HEK293T (cell line): ENCODE measurements at regions not wholly inside any gene's neighbourhood (a gene's known extent, or its start where the extent isn't known, plus 50 kb on each side); places are given as distances from the start of the nearest gene placed in this dataset.

ENCODE experiments used
- CTCF ChIA-PET: fragments of 350-600 bp; formaldehyde crosslinking; extraction: SDS; loops from one replicate; lab custom pipeline; 2021; ENCODE audit warnings: antibody characterized with exemption, inconsistent platforms; lab: Yijun Ruan, JAX
- POLR2A ChIA-PET: fragments of 350-600 bp; formaldehyde crosslinking; extraction: SDS; loops from one replicate; lab custom pipeline; 2020; ENCODE audit warnings: antibody characterized with exemption, inconsistent platforms; lab: Yijun Ruan, JAX
- DNase-seq: peaks from one replicate; pipeline ENCODE4 v3.0.0; 2012; ENCODE audit warnings: mixed read lengths; ENCODE audit errors: extremely low spot score
- ARNT ChIP-seq: fragments of 450-650 bp; IDR thresholded peaks from 2 replicates; pipeline ENCODE4 v1.6.1; 2017; ENCODE audit warnings: mild to moderate bottlenecking
- BHLHE40 ChIP-seq: fragments of 450-650 bp; IDR thresholded peaks from 2 replicates; pipeline ENCODE4 v1.6.1; 2016; ENCODE audit warnings: mild to moderate bottlenecking, moderate library complexity, borderline replicate concordance
- CTBP1 ChIP-seq: fragments of 450-650 bp; IDR thresholded peaks from 2 replicates; pipeline ENCODE4 v1.6.1; 2016; ENCODE audit warnings: borderline replicate concordance
- ELF4 ChIP-seq: fragments of 450-650 bp; IDR thresholded peaks from 2 replicates; pipeline ENCODE4 v1.6.1; 2017; ENCODE audit warnings: antibody characterized with exemption
- FOXA1 ChIP-seq: fragments of 450-650 bp; IDR thresholded peaks from 2 replicates; pipeline ENCODE4 v1.6.1; 2016; ENCODE audit warnings: mild to moderate bottlenecking
- FOXK2 ChIP-seq: fragments of 450-650 bp; IDR thresholded peaks from 2 replicates; pipeline ENCODE4 v1.6.1; 2016; ENCODE audit warnings: mild to moderate bottlenecking
- FOXM1 ChIP-seq: fragments of 450-650 bp; IDR thresholded peaks from 2 replicates; pipeline ENCODE4 v1.6.1; 2017; ENCODE audit warnings: mild to moderate bottlenecking, borderline replicate concordance
- HDGF ChIP-seq: fragments of 450-650 bp; IDR thresholded peaks from 2 replicates; pipeline ENCODE4 v1.6.1; 2017; ENCODE audit warnings: antibody characterized with exemption, borderline replicate concordance
- L3MBTL2 ChIP-seq: fragments of 450-650 bp; conservative IDR thresholded peaks from 2 replicates; pipeline ENCODE4 v1.6.1; 2016; ENCODE audit warnings: mild to moderate bottlenecking
- LEF1 ChIP-seq: fragments of 450-650 bp; IDR thresholded peaks from 2 replicates; pipeline ENCODE4 v1.6.1; 2017; ENCODE audit warnings: mild to moderate bottlenecking, borderline replicate concordance
- NFRKB ChIP-seq: fragments of 450-650 bp; IDR thresholded peaks from 2 replicates; pipeline ENCODE4 v1.6.1; 2016; ENCODE audit warnings: mild to moderate bottlenecking, moderate library complexity
- SP1 ChIP-seq: fragments of 450-650 bp; IDR thresholded peaks from 2 replicates; pipeline ENCODE4 v1.6.1; 2017
- SUZ12 ChIP-seq: fragments of 450-650 bp; IDR thresholded peaks from 2 replicates; pipeline ENCODE4 v1.6.1; 2016; ENCODE audit warnings: mild to moderate bottlenecking
- TARDBP ChIP-seq: fragments of 450-650 bp; IDR thresholded peaks from 2 replicates; pipeline ENCODE4 v1.6.1; 2016
- ZNF384 ChIP-seq: fragments of 450-650 bp; IDR thresholded peaks from 2 replicates; pipeline ENCODE4 v1.6.1; 2016
- TF ChIP-seq, protein P1 (sequence below): fragments of 450-650 bp; IDR thresholded peaks from 2 replicates; pipeline ENCODE4 v1.6.1; 2016

DNA sequence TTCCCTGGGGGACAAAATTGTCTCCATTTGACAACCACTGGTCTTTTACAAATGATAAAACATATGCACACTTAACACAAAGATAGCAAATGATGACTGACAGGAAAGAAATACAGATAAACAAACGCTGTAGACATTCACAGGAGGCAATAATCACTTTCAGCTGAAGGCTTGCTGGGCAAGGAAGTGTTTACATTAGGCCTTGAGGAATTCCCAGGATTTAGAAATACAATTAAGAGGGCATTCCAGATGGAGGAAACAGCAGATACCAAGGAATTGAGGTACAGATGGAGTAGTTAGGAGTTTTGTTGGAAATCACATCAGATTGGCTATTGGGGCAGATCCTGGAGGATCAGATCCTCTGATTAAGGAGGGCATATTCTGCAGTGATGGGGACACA, 93.9 kb downstream of the DYRK2 start:
- CTCF ChIA-PET, result no interaction called here
- DNase-seq, result no peak
- POLR2A ChIA-PET, result interaction anchor here (1.5 kb wide), 1 partner anchor 9 kb away, joined by 3 read pairs; no protein-coding TSS in a partner anchor
- TF ChIP-seq SUZ12, result no peak
- no peak for TF ChIP-seq TARDBP
- no peak for TF ChIP-seq CTBP1
- no peak for TF ChIP-seq LEF1
- TF ChIP-seq FOXM1, result no peak
- TF ChIP-seq ELF4, result no peak
- TF ChIP-seq L3MBTL2, result no peak
- TF ChIP-seq HDGF, result no peak
- TF ChIP-seq NFRKB, result no peak
- no peak for TF ChIP-seq SP1
- TF ChIP-seq, protein P1, sequence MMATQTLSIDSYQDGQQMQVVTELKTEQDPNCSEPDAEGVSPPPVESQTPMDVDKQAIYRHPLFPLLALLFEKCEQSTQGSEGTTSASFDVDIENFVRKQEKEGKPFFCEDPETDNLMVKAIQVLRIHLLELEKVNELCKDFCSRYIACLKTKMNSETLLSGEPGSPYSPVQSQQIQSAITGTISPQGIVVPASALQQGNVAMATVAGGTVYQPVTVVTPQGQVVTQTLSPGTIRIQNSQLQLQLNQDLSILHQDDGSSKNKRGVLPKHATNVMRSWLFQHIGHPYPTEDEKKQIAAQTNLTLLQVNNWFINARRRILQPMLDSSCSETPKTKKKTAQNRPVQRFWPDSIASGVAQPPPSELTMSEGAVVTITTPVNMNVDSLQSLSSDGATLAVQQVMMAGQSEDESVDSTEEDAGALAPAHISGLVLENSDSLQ, result no peak
- TF ChIP-seq ARNT, result no peak
- no peak for TF ChIP-seq FOXK2
- no peak for TF ChIP-seq ZNF384
- TF ChIP-seq BHLHE40, result no peak

DNA sequence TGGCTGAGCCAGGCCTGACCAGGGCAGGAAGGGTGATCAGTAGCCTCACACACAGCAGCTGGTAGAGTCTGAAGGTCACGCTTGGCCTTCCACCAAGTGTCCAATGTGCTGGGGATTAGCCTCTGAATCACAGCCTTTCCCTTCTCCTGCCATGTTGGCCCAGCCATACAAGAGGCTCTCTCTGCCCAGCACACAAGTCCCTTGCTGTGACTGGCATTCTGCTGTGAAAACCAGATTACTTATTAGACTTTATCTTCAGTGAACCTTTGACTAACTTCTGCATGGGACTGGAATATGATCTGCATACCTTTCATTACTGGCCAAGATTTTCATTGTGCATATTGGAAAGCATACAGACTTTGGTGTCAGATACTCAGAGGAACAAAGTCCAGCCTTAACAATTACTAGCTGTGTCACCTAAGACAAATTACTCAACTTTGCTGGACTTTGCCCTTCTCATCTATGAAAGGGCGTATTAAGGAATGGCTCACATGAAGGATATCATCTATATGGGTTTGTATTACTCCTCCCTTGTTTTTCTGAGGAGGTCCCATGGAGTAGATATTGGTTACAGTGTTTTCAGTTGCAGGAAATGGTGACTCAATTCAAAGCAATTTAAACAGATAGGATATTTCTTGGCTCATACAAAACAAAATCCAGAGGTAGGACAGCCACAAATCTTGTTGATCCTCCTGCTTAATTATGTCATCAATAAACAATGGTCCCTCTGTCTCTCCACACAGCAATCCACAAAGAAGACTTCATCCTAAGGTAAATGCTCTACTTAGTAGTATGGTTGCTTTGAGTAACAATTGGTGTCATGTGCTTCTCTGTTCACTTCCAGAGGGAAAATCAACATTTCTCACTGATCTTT, 99.6 kb downstream of the DYRK2 start:
- ChIA-PET CTCF (no interaction called here), POLR2A (no interaction called here)
- TF ChIP-seq NFRKB (no peak), FOXA1 (no peak), FOXK2 (no peak), BHLHE40 (no peak), TARDBP (no peak), HDGF (no peak), L3MBTL2 (no peak), ARNT (no peak), ZNF384 (no peak), FOXM1 (no peak), LEF1 (no peak), SP1 (no peak)
- TF ChIP-seq, protein P1, result no peak
- DNase-seq, result no peak

DNA sequence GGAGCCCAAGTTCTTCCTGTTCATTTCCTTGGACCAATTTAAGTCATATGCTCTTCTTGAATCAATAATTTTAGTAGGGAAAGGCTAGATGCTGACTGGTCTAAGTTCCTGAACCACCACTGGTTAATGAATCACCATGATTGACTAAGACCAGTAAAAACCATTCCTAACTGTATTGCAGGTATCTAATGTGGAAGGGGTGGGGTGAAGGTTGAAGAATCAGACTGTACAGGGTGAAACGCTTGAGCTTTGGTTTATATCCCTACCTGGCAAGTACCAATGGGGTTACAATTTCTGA, 100.1 kb downstream of the DYRK2 start:
- DNase-seq, result no peak
- ChIA-PET POLR2A (no interaction called here), CTCF (no interaction called here)
- TF ChIP-seq ZNF384 (no peak), NFRKB (no peak), LEF1 (no peak), HDGF (no peak), CTBP1 (no peak), SP1 (no peak)
- TF ChIP-seq, protein P1, result no peak

DNA sequence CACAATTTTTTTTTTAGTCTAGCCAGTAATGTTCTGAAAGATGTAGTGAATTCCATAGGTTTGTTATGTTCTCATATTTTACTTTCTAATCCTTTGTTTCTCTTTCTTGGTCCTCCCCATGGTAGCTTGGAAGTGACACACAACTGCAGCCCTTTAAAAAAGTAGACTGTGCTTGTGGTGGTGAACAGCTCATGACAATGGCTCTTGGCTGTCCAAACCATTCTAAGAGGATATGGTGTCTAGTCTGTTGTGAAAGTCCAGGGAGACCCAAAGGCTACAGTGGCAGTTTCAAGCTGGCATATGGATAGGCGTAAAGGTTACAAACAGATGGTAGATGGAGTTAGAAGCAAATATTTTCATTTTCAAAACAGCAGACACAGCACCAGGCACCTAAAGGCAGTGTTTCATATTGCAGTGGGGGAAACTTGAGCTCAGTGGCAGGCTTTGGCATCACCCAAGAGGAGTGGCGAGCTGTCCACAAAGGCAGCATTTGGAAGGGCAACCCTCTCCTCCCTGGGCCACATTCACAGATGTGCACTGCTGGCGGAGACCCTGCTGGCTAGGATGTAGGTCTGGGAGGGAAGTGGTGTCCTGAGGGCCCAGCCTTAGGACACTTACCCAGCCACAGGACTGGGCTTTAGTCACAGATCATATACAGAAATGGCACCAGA, 102.1 kb downstream of the DYRK2 start:
- no peak for DNase-seq
- CTCF ChIA-PET, result no interaction called here
- POLR2A ChIA-PET, result no interaction called here
- TF ChIP-seq, protein P1, result no peak
- TF ChIP-seq HDGF (no peak), SUZ12 (no peak), ELF4 (no peak), CTBP1 (no peak), LEF1 (no peak), ZNF384 (no peak), FOXM1 (no peak), NFRKB (no peak), ARNT (no peak), TARDBP (no peak), SP1 (no peak), FOXK2 (no peak), FOXA1 (no peak), BHLHE40 (no peak)

DNA sequence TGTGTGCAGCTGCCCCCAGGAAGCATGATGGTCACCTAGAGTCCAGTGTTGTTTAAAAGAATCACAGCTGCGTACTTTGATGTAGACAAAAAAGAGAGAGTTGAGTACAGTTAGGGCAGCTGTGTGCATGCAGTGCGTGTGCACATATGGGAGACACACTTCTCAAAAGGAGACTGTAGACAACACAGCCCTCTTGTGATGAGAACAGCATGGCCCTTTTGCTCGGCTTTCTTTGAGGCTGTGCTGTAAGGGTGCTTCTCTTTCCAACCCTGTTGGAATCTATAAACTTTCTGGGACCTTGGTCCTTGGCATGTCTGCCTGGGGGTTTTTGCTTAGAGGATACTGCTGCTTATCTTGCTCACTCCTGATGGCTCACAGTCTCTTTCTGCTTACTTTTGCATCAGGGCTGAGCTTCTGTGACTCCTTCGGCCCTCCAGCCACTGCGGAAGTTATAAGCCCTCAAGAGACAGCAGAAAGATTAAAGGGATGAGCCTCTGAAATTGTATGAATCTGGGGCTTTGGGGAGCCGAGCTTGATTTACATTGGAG, 102.9 kb downstream of the DYRK2 start:
- DNase-seq, result no peak
- CTCF ChIA-PET, result interaction anchor here (0.6 kb wide), 1 partner anchor 11 kb away, joined by 3 read pairs; no protein-coding TSS in a partner anchor
- TF ChIP-seq LEF1 (no peak), FOXM1 (no peak), CTBP1 (no peak), FOXA1 (no peak)
- TF ChIP-seq, protein P1, result no peak
- POLR2A ChIA-PET, result no interaction called here
